Thyroid gland (tissue), 4 donors: ENCODE measurements at regions not wholly inside any gene's neighbourhood (a gene's known extent, or its start where the extent isn't known, plus 50 kb on each side); places are given as distances from the start of the nearest gene placed in this dataset.

Experiments
- DNase-seq, 2 donors: peaks; one replicate each; pipeline ENCODE4 v3.0.0-alpha.2; 2019
- H3K27ac ChIP-seq, 3 donors: fragments of 200-600 bp; sonication (generic); 1 replicate in 2 of 3; 2 replicates in 1 of 3; pipeline ENCODE4 v1.5.1; 2016 to 2019; ENCODE audit warnings: mild to moderate bottlenecking in 1 of 3, moderate library complexity in 1 of 3
- H3K27me3 ChIP-seq: fragments of 200-600 bp; sonication (generic); one replicate; pipeline ENCODE4 v1.5.1; 2019
- H3K36me3 ChIP-seq, 2 donors: fragments of 200-600 bp; sonication (generic); one replicate each; pipeline ENCODE4 v1.5.1; 2016 to 2019
- H3K4me1 ChIP-seq, 2 donors: fragments of 200-600 bp; sonication (generic); one replicate each; pipeline ENCODE4 v1.5.1; 2017 to 2019
- H3K4me3 ChIP-seq, 3 donors: fragments of 200-600 bp; sonication (generic); replicated peaks in 1 of 3; 1 replicate in 2 of 3; 2 replicates in 1 of 3; pipeline ENCODE4 v1.5.1; 2016; ENCODE audit warnings: mild to moderate bottlenecking in 1 of 3
- H3K9me3 ChIP-seq: fragments of 200-600 bp; sonication (generic); one replicate; pipeline ENCODE4 v1.5.1; 2017
- POLR2A ChIP-seq, 2 donors: fragments of 450-650 bp; IDR thresholded peaks; one replicate each; pipeline ENCODE4 v1.6.1; 2017; ENCODE audit warnings: antibody characterized with exemption in 2 of 2, mild to moderate bottlenecking in 2 of 2, moderate library complexity in 1 of 2
- WGBS, 2 donors: methylation state at CpG; one replicate each; pipeline ENCODE4 v1.1.5; 2017; 5-methylcytosine and 5-hydroxymethylcytosine counted together
- intact Hi-C: fragments of 100-400 bp; cut with DNase I; formaldehyde crosslinking; loops from one replicate; pipeline ENCODE4 v1.15.1; 2023
- TF ChIP-seq, protein P1 (sequence below), 6 experiments: fragments of 200-600 bp in 3 of 6; fragments of 450-650 bp in 3 of 6; sonication (generic) in 3 of 6; IDR thresholded peaks; one replicate each; pipeline ENCODE4 v1.5.1; 2016 to 2019; ENCODE audit warnings: antibody characterized with exemption in 6 of 6, mild to moderate bottlenecking in 2 of 6, inconsistent platforms in 1 of 6, moderate library complexity in 1 of 6

DNA sequence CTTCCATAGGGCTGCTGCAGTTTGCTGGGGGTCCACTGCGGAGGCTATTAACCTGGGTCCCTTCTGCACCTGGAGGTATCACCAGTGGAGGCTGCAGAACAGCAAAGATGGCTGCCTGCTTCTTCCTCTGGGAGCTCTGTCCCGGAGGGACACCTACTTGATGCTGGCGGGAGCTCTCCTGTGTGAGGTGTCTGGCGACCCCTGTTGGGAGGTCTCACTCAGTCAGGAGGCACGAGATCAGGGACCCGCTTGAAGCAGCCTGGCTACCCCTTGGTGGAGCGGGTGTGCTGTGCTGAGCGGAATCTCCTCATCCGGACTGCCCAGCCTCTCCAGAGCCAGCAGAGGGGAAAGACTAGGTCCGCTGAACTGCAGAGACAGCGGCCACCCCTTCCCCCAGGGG, 56.0 kb upstream of the CTXND1 start:
- no peak for DNase-seq
- 59 to 85% methylated on average over 2 to 8 of the region's 11 CpGs for WGBS, 2 donors
- H3K4me3 ChIP-seq = no peak overlapping the region
- no peak for TF ChIP-seq POLR2A (IDR thresholded peaks at IDR 0.05)
- TF ChIP-seq, protein P1, sequence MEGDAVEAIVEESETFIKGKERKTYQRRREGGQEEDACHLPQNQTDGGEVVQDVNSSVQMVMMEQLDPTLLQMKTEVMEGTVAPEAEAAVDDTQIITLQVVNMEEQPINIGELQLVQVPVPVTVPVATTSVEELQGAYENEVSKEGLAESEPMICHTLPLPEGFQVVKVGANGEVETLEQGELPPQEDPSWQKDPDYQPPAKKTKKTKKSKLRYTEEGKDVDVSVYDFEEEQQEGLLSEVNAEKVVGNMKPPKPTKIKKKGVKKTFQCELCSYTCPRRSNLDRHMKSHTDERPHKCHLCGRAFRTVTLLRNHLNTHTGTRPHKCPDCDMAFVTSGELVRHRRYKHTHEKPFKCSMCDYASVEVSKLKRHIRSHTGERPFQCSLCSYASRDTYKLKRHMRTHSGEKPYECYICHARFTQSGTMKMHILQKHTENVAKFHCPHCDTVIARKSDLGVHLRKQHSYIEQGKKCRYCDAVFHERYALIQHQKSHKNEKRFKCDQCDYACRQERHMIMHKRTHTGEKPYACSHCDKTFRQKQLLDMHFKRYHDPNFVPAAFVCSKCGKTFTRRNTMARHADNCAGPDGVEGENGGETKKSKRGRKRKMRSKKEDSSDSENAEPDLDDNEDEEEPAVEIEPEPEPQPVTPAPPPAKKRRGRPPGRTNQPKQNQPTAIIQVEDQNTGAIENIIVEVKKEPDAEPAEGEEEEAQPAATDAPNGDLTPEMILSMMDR (IDR thresholded peaks at IDR 0.05) = no peak
- intact Hi-C loops = no loop called here
- no peaks in the 10 kb centered on the region for H3K4me1 ChIP-seq
- no peaks in the 10 kb centered on the region for H3K36me3 ChIP-seq
- H3K27me3 ChIP-seq = no peaks in the 10 kb centered on the region
- no peak overlapping the region for H3K27ac ChIP-seq
- H3K9me3 ChIP-seq = no peaks in the 10 kb centered on the region

DNA sequence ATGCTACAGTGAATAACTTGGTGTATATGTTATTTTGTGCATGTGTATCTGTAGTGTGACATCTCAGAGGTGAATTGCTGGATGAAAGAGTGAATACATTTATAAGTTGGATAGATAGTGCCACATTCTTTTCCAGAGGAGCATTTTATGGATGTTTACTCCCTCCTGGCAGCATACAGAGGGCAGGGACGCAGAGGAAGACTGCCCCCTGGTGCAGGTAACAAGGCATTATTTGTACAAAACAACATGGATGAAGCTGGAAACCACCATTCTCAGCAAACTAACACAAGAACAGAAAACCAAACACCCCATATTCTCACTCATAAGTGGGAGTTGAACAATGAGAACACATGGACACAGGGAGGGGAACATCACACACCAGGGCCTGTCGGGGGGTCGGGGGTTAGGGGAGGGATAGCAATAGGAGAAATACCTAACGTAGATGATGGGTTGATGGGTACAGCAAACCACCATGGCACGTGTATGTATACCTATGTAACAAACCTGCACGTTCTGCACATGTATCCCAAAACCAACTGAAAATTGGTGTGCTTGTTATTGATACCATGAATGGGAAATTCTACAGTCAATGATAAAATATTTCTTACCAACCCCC, 57.9 kb upstream of the CTXND1 start:
- TF ChIP-seq POLR2A (IDR thresholded peaks at IDR 0.05) = no peak
- TF ChIP-seq, protein P1 (IDR thresholded peaks at IDR 0.05) = peak in 5 of 6 experiments; percentile 14 to 52 (median 37)
- Histone ChIP-seq H3K9me3 (no peaks in the 10 kb centered on the region), H3K4me1 (no peaks in the 10 kb centered on the region), H3K4me3 (no peak overlapping the region), H3K36me3 (no peaks in the 10 kb centered on the region), H3K27me3 (no peaks in the 10 kb centered on the region), H3K27ac (no peak overlapping the region)
- DNase-seq = peak; percentile 22 to 23
- intact Hi-C loops = no loop called here
- WGBS, 2 donors = 55 to 57% methylated on average over 6 of the region's 6 CpGs

DNA sequence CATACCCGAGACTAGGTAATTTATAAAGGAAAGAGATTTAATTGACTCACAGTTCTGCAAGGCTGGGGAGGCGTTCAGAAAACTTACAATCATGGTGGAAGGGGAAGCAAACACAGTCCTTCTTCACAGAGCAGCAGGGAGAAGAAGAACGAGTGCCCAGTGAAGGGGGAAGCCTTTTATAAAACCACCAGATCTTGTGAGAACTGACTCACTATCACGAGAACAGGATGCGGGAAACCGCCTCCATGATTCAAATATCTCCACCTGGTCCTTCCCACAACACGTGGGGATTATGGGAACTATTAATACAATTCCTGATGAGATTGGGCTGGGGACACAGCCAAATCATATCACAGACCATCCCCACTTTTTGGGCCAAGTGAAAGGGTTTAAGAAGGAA, 58.8 kb upstream of the CTXND1 start:
- intact Hi-C loops = no loop called here
- no peak for TF ChIP-seq POLR2A (IDR thresholded peaks at IDR 0.05)
- TF ChIP-seq, protein P1 (IDR thresholded peaks at IDR 0.05) = no peak
- Histone ChIP-seq H3K36me3 (no peaks in the 10 kb centered on the region), H3K9me3 (no peaks in the 10 kb centered on the region), H3K4me1 (no peaks in the 10 kb centered on the region), H3K27ac (no peak overlapping the region), H3K27me3 (no peaks in the 10 kb centered on the region), H3K4me3 (no peak overlapping the region)
- DNase-seq = no peak
- WGBS, 2 donors = 86 to 89% methylated on average over 7 of the region's 7 CpGs

DNA sequence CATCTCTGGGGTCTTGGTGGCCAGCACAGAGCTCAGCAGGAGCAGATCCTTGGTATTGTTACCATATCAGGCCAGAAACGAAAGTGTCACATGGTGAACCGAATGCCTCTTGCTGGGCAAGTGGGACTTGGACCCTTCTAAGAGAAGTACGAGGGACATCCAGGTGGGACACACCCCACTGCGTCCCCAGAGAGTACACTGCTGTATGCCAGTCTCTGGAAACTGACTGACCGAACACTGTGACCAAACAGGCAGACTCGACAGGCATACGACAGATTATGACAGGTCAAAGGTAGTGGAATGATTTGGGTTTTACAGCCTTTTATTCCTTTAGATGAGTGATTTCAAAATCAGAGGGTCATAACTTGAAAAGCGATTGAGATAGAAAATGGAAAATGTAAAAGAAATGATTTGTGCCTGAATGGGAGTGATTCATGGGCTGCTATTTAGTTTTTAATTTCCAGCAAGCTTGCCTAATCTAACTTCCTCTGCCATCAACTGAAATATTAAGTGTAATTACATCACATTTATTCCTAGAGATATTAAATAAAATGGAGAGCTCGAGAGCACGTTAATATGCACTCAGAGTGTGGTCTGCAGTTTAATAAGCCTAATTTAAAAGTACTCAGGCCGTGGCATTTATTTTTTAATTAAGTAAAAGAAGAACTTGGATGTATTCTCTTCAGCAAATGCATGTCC, 63.4 kb upstream of the CTXND1 start:
- intact Hi-C loops = no loop called here
- H3K4me3 ChIP-seq = no peak overlapping the region
- H3K36me3 ChIP-seq = no peaks in the 10 kb centered on the region
- DNase-seq = no peak
- no peaks in the 10 kb centered on the region for H3K4me1 ChIP-seq
- H3K27ac ChIP-seq = no peak overlapping the region
- no peak for TF ChIP-seq POLR2A (IDR thresholded peaks at IDR 0.05)
- TF ChIP-seq, protein P1 (IDR thresholded peaks at IDR 0.05) = no peak
- H3K9me3 ChIP-seq = no peaks in the 10 kb centered on the region
- H3K27me3 ChIP-seq = no peaks in the 10 kb centered on the region
- 83 to 89% methylated on average over 11 of the region's 11 CpGs for WGBS, 2 donors

DNA sequence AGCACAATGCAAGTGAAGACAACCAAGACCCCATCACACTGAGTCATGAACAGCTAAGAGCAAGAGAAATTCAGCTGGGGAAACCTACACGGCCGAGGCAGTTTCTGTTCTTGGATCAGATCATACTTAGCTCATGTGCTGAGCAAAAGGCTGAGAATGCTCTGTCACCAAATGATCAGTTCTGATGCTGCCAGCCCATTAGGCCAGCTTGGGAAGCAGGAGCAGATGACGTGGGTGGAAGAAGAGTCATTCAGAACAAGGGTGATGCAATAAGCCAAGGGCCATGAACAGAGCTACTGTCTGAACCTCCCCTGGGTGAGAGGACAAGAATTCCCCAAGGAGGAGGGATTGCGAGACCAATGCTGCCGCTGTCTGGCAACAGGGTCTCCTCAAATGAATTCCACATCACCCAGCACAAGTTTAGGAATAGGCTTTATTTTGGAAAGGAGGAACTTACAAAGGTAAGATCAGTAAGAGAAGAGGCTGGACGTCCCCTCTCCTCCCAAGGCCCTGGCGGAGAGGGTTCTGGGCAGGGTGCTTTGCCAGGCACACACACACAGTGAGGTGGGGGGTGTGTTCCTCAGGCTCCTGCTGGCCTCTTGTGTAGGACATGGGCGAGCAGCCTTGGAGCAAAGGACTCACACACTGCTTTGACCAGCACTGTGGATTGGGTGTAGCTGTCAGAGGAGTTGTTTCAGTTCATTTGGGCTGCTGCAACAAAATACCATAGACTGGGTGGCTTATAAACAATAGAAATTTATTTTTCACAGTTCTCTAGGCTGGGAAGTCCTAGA, 65.6 kb upstream of the CTXND1 start:
- Histone ChIP-seq H3K4me3 (no peak overlapping the region), H3K9me3 (no peaks in the 10 kb centered on the region), H3K4me1 (no peaks in the 10 kb centered on the region), H3K27ac (no peak overlapping the region), H3K27me3 (no peaks in the 10 kb centered on the region), H3K36me3 (no peaks in the 10 kb centered on the region)
- intact Hi-C loops = no loop called here
- no peak for DNase-seq
- 66 to 80% methylated on average over 8 of the region's 8 CpGs for WGBS, 2 donors
- no peak for TF ChIP-seq POLR2A (IDR thresholded peaks at IDR 0.05)
- TF ChIP-seq, protein P1 (IDR thresholded peaks at IDR 0.05) = no peak
